ENCODE measurements at regions not wholly inside any gene's neighbourhood (a gene's known extent, or its start where the extent isn't known, plus 50 kb on each side); places are given as distances from the start of the nearest gene placed in this dataset.

DNA sequence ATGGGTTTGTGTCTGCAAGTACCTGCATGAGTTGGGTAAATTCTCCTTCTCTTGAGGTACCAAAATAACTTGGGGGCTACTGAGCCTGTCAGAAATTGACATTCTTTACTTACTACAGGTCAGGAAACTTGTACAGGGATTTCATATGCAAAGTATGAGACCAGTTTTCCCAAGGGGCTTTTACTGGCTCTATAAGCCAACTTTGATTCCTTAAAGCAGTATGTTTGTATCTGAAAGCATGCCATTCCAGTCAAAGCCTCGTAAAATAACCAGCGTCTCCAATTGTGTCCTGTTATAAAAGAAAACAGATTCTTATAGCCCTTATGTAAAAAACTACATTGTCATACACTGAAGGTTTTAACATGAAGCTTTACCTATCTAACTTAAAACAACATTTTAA is 90.2 kb downstream of the ZNF467 start:
- TF ChIP-seq TAF1 (IDR thresholded peaks at IDR 0.05; ENCODE audit: borderline replicate concordance, insufficient read depth, low read length) (no peak), POLR2AphosphoS5 (IDR thresholded peaks at IDR 0.05; ENCODE audit: low read depth, low read length) (no peak), SIN3A (IDR thresholded peaks at IDR 0.05; ENCODE audit: borderline replicate concordance, insufficient read depth, low read length) (no peak)
- TF ChIP-seq, protein P1, sequence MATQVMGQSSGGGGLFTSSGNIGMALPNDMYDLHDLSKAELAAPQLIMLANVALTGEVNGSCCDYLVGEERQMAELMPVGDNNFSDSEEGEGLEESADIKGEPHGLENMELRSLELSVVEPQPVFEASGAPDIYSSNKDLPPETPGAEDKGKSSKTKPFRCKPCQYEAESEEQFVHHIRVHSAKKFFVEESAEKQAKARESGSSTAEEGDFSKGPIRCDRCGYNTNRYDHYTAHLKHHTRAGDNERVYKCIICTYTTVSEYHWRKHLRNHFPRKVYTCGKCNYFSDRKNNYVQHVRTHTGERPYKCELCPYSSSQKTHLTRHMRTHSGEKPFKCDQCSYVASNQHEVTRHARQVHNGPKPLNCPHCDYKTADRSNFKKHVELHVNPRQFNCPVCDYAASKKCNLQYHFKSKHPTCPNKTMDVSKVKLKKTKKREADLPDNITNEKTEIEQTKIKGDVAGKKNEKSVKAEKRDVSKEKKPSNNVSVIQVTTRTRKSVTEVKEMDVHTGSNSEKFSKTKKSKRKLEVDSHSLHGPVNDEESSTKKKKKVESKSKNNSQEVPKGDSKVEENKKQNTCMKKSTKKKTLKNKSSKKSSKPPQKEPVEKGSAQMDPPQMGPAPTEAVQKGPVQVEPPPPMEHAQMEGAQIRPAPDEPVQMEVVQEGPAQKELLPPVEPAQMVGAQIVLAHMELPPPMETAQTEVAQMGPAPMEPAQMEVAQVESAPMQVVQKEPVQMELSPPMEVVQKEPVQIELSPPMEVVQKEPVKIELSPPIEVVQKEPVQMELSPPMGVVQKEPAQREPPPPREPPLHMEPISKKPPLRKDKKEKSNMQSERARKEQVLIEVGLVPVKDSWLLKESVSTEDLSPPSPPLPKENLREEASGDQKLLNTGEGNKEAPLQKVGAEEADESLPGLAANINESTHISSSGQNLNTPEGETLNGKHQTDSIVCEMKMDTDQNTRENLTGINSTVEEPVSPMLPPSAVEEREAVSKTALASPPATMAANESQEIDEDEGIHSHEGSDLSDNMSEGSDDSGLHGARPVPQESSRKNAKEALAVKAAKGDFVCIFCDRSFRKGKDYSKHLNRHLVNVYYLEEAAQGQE (IDR thresholded peaks at IDR 0.05; ENCODE audit: insufficient read depth in 1 of 2, low read depth in 2 of 2, low read length in 2 of 2): no peak

All from PFSK-1 (cell line).